Endodermal cell (in vitro differentiated cells): ENCODE measurements at regions not wholly inside any gene's neighbourhood (a gene's known extent, or its start where the extent isn't known, plus 50 kb on each side); places are given as distances from the start of the nearest gene placed in this dataset.

ENCODE experiments used
- DNase-seq: peaks from one replicate; pipeline ENCODE4 v3.0.0-alpha.2; 2017
- H3K27ac ChIP-seq: 2 replicates; pipeline ENCODE4 v1.5.1; 2013; ENCODE audit warnings: mild to moderate bottlenecking, low read depth, low read length, moderate library complexity
- H3K27me3 ChIP-seq: 2 replicates; pipeline ENCODE4 v1.6.1; 2013; ENCODE audit warnings: mild to moderate bottlenecking, low read length, moderate library complexity; ENCODE audit not compliant: insufficient read depth, control insufficient read depth, poor library complexity, severe bottlenecking
- H3K36me3 ChIP-seq: 2 replicates; pipeline ENCODE4 v1.7.0; 2013; ENCODE audit warnings: mild to moderate bottlenecking, low read length, moderate library complexity; ENCODE audit not compliant: control insufficient read depth, insufficient read depth
- H3K4me1 ChIP-seq: one replicate; pipeline ENCODE4 v1.7.0; 2013; ENCODE audit warnings: low read length; ENCODE audit not compliant: control insufficient read depth, insufficient read depth
- H3K4me3 ChIP-seq: 2 replicates; pipeline ENCODE4 v1.5.1; 2013; ENCODE audit warnings: mild to moderate bottlenecking, low read length, moderate library complexity
- H3K9ac ChIP-seq: 2 replicates; pipeline ENCODE4 v1.6.1; 2013; ENCODE audit warnings: mild to moderate bottlenecking, low read length, moderate library complexity; ENCODE audit not compliant: poor library complexity, severe bottlenecking; ENCODE audit errors: extremely low read depth
- H3K9me3 ChIP-seq: 2 replicates; pipeline ENCODE4 v1.6.1; 2013; ENCODE audit warnings: mild to moderate bottlenecking, low read length, moderate library complexity; ENCODE audit not compliant: control insufficient read depth
- H3K27ac Mint-ChIP-seq: 2 replicates; pipeline ENCODE4 v1.8.0; 2020; ENCODE audit warnings: mixed read lengths
- H3K27me3 Mint-ChIP-seq: 2 replicates; pipeline ENCODE4 v1.8.0; 2021; ENCODE audit warnings: mild to moderate bottlenecking, mixed read lengths; ENCODE audit not compliant: insufficient read depth
- H3K36me3 Mint-ChIP-seq: 2 replicates; pipeline ENCODE4 v1.8.0; 2020; ENCODE audit warnings: low read depth, mixed read lengths
- H3K4me1 Mint-ChIP-seq: 2 replicates; pipeline ENCODE4 v1.8.0; 2020; ENCODE audit warnings: mixed read lengths
- H3K4me3 Mint-ChIP-seq: 2 replicates; pipeline ENCODE4 v1.8.0; 2020; ENCODE audit warnings: mild to moderate bottlenecking, moderate library complexity, mixed read lengths
- H3K9me3 Mint-ChIP-seq: 2 replicates; pipeline ENCODE4 v1.8.0; 2020; ENCODE audit warnings: mild to moderate bottlenecking, mixed read lengths
- CTCF ChIP-seq: fragments of 200-600 bp; sonication (generic); conservative IDR thresholded peaks from 2 replicates; pipeline ENCODE4 v1.5.0; 2021; ENCODE audit warnings: antibody characterized with exemption, mild to moderate bottlenecking
- WGBS, 2 experiments: methylation state at CpG; one replicate each; pipeline versions ENCODE4 v1.1.5 to v1.1.7; 2013; ENCODE audit warnings: missing lambda C conversion rate in 2 of 2, mixed read lengths in 1 of 2; ENCODE audit not compliant: insufficient coverage in 1 of 2, insufficient read length in 1 of 2; 5-methylcytosine and 5-hydroxymethylcytosine counted together

- WGBS, 2 experiments = 94 to 95% methylated on average over 4 to 6 of the region's 6 CpGs
- no peaks in the 10 kb centered on the region for H3K9me3 Mint-ChIP-seq
These were observed 66.5 kb upstream of the SHTN1 start for GRCh38 chr10:117071286-117072050.

More at GRCh38 chr10:117071286-117072050, 66.5 kb upstream of the SHTN1 start:
- no peaks in the 10 kb centered on the region for H3K36me3 Mint-ChIP-seq
- peaks cover 5% of the 10 kb centered on the region for H3K4me1 Mint-ChIP-seq
- no peaks in the 10 kb centered on the region for H3K4me1 ChIP-seq
- no peak for DNase-seq
- H3K4me3 Mint-ChIP-seq = no peak overlapping the region
- H3K9me3 ChIP-seq = no peaks in the 10 kb centered on the region
- no peak overlapping the region for H3K9ac ChIP-seq
- TF ChIP-seq CTCF = no peak
- no peaks in the 10 kb centered on the region for H3K36me3 ChIP-seq
- H3K27ac Mint-ChIP-seq = no peak overlapping the region
- no peak overlapping the region for H3K27ac ChIP-seq
- H3K27me3 ChIP-seq = no peaks in the 10 kb centered on the region
- H3K4me3 ChIP-seq = no peak overlapping the region
- H3K27me3 Mint-ChIP-seq = no peaks in the 10 kb centered on the region
